Inflammatory macrophage treated with lipopolysaccharide for 4 hours (primary cell): ENCODE measurements at regions not wholly inside any gene's neighbourhood (a gene's known extent, or its start where the extent isn't known, plus 50 kb on each side); places are given as distances from the start of the nearest gene placed in this dataset.
"Not testable (repeated sequence)": the region's sequence is repeated elsewhere in the genome, so short reads cannot be mapped to it uniquely, and the experiment has no call there.

Source experiments
- DNase-seq: peaks from one replicate; pipeline ENCODE4 v3.0.0-alpha.2; 2020

GRCh38 chr3:10628891-10629670, 123.7 kb upstream of the ATP2B2 start:
- DNase-seq = no peak

- no peak for DNase-seq
These were observed 124.3 kb upstream of the ATP2B2 start for GRCh38 chr3:10629671-10630040.

GRCh38 chr3:10631224-10631623, 125.8 kb upstream of the ATP2B2 start:
- no peak for DNase-seq

- DNase-seq = no peak
These were observed 126.7 kb upstream of the ATP2B2 start for GRCh38 chr3:10632125-10632524.

GRCh38 chr3:10632741-10633140, 127.4 kb upstream of the ATP2B2 start:
- DNase-seq = no peak

- DNase-seq = no peak
These were observed 130.2 kb upstream of the ATP2B2 start for GRCh38 chr3:10635446-10636076.

- DNase-seq = no peak
These were observed 132.0 kb upstream of the ATP2B2 start for GRCh38 chr3:10637342-10637741.

GRCh38 chr3:10638466-10638865, 133.1 kb upstream of the ATP2B2 start:
- no peak for DNase-seq

- DNase-seq = no peak
These were observed 136.4 kb upstream of the ATP2B2 start for GRCh38 chr3:10641760-10642159.

- no peak for DNase-seq
These were observed 138.8 kb upstream of the ATP2B2 start for GRCh38 chr3:10644189-10644588.

GRCh38 chr3:10645800-10646199, 140.4 kb upstream of the ATP2B2 start:
- DNase-seq = no peak

GRCh38 chr3:10646531-10647335, 141.3 kb upstream of the ATP2B2 start:
- DNase-seq = no peak

GRCh38 chr3:10647376-10647775, 142.0 kb upstream of the ATP2B2 start:
- no peak for DNase-seq

- DNase-seq = no peak
These were observed 142.8 kb upstream of the ATP2B2 start for GRCh38 chr3:10648181-10648580.

GRCh38 chr3:10649463-10649862, 144.1 kb upstream of the ATP2B2 start:
- not testable (repeated sequence) for DNase-seq

- DNase-seq = no peak
These were observed 146.1 kb upstream of the ATP2B2 start for GRCh38 chr3:10651506-10651905.

GRCh38 chr3:10653241-10653640, 147.9 kb upstream of the ATP2B2 start:
- DNase-seq = no peak

GRCh38 chr3:10653866-10654611, 148.7 kb upstream of the ATP2B2 start:
- DNase-seq = no peak

GRCh38 chr3:10655105-10655504, 149.7 kb upstream of the ATP2B2 start:
- no peak for DNase-seq

GRCh38 chr3:10657339-10657738, 152.0 kb upstream of the ATP2B2 start:
- not testable (repeated sequence) for DNase-seq

GRCh38 chr3:10665592-10665991, 150.4 kb upstream of the SLC6A11 start:
- DNase-seq = no peak

- DNase-seq = no peak
These were observed 149.4 kb upstream of the SLC6A11 start for GRCh38 chr3:10666621-10667020.

- no peak for DNase-seq
These were observed 148.8 kb upstream of the SLC6A11 start for GRCh38 chr3:10667269-10667668.
